ENCODE measurements at regions not wholly inside any gene's neighbourhood (a gene's known extent, or its start where the extent isn't known, plus 50 kb on each side); places are given as distances from the start of the nearest gene placed in this dataset.
"Not testable (repeated sequence)": the region's sequence is repeated elsewhere in the genome, so short reads cannot be mapped to it uniquely, and the experiment has no call there.

GRCh38 chr2:129004940-129005490 lies 686.3 kb upstream of the HS6ST1 start:
- no peak for DNase-seq

- DNase-seq: no peak
These were observed 687.6 kb upstream of the HS6ST1 start for GRCh38 chr2:129006135-129006886.

- DNase-seq: no peak
These were observed 688.2 kb upstream of the HS6ST1 start for GRCh38 chr2:129006901-129007300.

DNA sequence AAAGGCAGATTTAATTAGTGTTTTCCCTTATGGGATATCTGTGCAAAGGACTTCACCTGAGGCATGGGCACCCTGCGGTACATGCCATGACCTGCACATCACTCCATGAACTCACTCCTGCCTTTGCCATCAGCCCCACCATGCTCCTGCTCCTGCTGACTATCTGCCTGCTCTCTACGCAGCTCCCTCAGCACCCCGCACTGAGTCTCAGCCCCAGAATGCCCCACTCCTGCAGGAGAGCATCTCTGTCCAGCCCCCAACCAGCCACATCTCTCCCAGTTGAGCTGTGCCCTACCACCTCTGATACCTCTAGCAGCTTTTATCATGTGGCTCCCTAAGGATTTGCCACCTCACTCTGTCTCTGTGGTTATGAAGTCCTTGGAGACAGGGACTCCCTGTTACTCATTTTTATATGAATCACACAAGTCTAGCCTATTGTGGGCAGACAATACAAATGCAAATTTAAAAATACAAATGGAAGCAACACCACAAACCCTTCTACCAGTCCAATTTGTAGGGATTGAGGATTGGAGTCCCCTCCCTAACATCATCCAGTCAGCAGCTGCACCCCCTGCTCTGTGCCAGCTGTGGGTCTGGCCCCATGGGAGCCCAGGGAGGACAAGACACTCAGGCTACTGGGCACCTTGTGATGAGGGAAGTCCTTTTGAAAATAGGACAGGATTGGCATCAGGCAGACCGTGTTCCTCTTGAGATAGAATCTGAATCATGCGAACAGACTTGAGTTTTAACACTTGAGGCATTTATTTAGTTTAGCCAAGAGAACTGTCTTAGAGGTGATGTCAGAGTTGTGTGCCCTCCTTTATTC lies 689.6 kb upstream of the HS6ST1 start:
- no peak for DNase-seq

GRCh38 chr2:129008881-129009554 lies 690.4 kb upstream of the HS6ST1 start:
- DNase-seq: no peak

DNA sequence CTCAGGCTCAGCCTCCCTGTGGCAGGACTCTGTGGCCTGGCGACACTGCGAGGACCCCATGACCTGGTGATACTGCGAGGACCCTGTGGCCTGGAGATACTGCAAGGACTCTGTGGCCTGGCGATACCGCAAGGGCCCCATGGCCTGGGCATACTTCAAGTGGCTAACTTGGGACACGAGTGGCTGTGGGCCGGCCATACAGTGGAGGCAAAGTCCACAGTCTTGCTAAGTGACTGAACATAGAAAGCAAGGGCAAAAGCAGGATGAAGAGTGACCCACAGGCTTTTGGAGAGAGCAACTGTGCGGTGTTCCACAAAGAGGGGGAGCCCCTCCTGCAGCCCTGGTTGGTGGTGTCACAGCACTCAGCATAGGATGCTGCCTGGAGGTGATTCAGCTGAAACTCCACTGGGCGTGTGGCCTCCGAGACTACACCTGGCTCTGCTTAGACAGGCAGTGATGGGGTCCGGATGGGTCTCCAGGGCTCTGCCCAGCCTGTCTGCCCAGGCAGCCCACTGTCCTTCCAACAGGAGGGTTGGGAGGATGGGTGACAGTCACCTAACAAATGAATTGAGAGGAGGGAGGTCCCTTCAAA lies 691.0 kb upstream of the HS6ST1 start:
- DNase-seq: no peak

- DNase-seq: no peak
These were observed 691.6 kb upstream of the HS6ST1 start for GRCh38 chr2:129010262-129010661.

DNA sequence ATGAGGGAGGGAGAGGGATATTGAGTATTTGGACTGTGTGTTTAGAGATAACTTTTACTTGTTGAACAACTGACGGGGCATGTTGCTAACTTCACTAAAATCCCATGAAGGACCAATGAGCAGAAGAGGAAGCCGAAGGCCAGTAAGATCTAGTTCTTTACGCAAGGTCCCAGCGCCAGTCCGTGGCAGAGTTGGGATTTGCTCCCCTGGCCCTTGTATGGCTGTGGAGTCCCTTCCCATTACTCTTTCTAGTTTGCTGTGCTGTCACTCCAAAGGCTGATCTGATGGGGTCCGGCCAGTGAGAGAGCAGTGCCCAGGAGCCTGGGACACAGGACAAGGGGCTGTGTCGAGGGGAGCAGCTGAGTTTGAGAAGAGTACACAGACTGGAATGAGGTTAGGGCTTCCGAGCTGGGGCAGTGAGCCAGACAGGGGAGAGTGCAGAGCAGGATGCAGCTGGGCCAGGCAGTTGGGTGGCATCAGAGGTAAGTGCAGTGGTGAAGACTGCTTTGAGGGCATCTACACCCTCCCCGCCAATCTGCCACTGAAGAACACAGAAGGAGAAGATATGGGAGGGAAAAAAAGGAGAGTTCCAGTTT lies 692.9 kb upstream of the HS6ST1 start:
- DNase-seq: no peak

- no peak for DNase-seq
These were observed 695.8 kb upstream of the HS6ST1 start for GRCh38 chr2:129014432-129014831.

GRCh38 chr2:129015397-129016285 lies 697.0 kb upstream of the HS6ST1 start:
- no peak for DNase-seq

- DNase-seq: no peak
These were observed 698.3 kb upstream of the HS6ST1 start for GRCh38 chr2:129016972-129017371.

DNA sequence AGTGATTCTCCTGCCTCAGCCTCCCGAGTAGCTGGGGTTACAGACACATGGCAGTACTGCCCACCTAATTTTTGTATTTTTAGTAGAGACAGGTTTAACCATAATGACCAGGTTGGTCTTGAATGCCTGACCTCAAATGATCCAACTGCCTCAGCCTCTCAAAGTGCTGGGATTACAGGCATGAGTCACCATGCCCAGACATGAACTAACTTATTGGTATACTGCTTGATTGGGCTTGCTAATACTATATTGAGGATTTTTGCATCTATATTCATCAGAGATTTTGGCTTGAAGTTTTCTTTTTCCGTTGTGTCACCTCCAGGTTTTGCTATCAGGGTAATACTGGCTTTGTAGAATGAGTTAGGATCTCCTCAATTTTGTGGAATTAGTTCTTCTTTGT lies 706.1 kb upstream of the HS6ST1 start:
- no peak for DNase-seq

DNA sequence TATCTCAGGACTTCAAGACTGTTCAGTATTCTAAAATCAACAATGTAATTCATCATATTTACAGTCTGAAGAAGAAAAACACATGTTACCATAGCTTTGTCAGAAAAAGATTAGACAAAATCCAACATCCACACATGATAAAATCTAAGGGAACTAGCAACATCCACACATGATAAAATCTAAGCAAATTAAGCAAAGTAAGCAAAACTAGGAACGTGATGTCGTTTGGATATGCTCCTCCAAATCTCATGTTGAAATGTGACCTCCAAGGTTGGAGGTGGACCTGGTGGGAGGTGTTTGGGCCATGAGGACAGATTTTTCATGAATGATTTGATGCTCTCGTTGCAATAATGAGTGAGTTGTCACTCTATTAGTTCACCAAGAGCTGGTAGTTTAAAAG lies 717.3 kb upstream of the HS6ST1 start:
- no peak for DNase-seq

GRCh38 chr2:129043677-129044076 lies 725.0 kb upstream of the HS6ST1 start:
- DNase-seq: not testable (repeated sequence)

DNA sequence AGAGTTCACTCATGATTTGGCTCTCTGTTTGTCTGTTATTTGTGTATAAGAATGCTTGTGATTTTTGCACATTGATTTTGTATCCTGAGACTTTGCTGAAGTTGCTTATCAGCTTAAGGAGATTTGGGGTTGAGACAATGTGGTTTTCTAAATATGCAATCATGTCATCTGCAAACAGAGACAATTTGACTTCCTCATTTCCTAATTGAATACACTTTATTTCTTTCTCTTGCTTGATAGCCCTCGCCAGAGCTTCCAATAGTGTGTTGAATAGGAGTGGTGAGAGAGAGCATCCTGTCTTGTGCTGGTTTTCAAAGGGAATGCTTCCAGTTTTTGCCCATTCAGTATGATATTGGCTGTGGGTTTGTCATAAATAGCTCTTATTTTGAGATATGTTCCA lies 727.8 kb upstream of the HS6ST1 start:
- not testable (repeated sequence) for DNase-seq

DNA sequence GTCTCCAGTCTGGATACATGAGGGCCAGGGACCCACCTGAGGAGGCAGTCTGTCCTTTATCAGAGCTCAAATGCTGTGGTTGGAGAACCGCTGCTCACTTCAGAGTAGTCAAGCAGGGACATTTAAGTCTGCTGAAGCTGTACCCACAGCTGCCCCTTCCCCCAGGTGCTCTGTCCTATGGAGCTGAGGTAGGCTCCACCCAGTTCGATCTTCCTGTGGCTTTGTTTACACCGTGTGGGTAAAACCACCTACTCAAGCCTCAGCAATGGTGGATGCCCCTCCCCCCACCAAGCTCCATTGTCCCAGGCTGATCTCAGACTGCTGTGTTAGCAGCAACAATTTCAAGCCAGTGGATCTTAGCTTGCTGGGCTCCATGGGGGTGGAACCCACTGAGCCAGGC lies 731.4 kb upstream of the HS6ST1 start:
- no peak for DNase-seq

DNA sequence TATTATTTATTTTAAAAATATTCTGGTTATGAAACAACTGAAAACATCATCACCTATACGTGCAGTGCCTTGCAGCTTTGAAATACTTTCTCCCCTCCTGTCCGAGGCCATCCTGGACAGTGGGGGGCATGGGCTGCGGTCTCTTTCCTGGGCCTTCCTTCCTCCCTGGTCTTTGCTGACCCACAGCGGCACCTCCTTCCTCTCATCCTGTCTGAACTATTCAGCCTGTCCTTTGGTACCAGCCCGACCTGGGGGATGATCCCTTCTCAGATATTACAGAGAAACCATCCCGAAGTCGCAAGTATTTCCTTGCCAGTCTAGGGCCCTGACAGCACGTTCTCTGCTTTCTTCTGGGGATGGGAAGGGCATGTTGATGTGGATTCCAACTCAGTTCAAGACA lies 736.6 kb upstream of the HS6ST1 start:
- no peak for DNase-seq

GRCh38 chr2:129055824-129056223 lies 737.2 kb upstream of the HS6ST1 start:
- peak; percentile 31 for DNase-seq

DNA sequence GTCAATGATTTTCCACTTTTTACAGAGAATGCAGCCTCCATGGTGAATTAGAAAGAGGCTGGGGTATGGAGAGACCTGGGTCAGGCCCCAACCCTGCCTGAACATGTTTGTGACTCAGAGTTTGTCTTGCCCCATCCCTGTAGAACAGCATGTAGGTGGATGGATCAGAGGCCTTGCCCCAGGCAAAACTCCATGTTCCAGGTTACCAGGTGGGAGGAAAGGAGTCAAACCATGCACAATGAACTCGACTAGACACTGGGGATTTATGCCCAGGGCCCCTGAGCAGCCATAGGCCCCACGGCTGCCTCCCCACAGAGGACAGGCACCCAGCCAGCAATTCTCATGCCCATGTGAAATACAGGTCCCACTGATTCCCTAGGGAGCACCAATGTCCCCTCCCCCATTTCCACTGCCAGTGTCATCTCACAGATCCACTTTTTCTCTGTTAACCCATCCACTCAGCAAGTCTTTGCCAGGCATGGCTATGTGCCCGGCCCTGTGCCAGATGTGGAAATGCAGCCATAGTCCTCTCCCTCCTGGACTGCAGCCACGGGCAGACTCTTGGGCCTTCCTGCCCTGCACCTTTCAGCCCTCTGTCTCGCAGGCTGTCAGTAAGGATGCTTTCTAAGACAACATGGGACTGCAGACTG lies 737.8 kb upstream of the HS6ST1 start:
- DNase-seq: no peak

DNA sequence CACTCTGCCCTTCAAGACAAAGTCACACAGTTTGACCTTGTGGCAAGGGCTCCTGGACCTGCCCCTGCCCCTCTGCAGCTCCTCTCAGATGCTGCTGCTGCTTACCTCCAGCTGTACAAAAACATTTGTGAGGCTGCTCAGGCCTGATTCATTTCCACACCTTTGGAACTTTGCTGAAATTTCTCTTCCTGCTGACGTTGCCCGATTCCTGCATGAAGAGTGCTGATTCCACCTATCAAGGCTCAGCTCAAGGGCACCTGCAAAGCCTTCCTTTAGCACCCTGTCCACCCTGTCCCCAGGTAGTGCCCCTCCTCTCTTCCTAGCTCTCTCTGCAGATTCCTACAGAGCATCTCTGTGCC lies 738.3 kb upstream of the HS6ST1 start:
- DNase-seq: no peak

GRCh38 chr2:129058981-129059380 lies 740.3 kb upstream of the HS6ST1 start:
- no peak for DNase-seq
